ENCODE measurements at regions not wholly inside any gene's neighbourhood (a gene's known extent, or its start where the extent isn't known, plus 50 kb on each side); places are given as distances from the start of the nearest gene placed in this dataset.

GRCh38 chr4:33924811-33925210, 2319.5 kb downstream of the ARAP2 start:
- TF ChIP-seq POLR2A (IDR thresholded peaks at IDR 0.05) (no peak), CTCF (IDR thresholded peaks at IDR 0.05) (no peak)
